ENCODE measurements at regions not wholly inside any gene's neighbourhood (a gene's known extent, or its start where the extent isn't known, plus 50 kb on each side); places are given as distances from the start of the nearest gene placed in this dataset.

DNA sequence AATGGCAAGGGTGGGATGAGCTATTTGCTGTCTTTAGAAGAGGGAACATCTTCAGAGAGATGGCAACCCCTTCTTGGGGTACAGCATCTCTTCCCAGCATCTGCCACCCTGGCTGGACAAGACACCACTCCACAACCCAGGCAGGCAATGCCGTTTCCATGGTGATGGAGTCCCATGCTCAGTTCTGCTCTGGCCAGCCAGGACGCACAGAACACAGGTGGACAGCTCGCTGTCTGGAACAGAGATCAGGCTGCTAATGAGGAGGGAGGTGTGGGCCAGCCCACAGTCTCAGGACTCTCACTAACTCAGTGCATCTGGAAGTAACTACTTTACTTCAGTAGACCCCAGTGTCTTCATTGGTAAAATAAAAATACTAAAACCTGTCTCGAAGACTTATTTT is 321.0 kb upstream of the CPEB2 start:
- H3K4me1 Mint-ChIP-seq = no peaks in the 10 kb centered on the region; a peak in 1 of 4 replicates

More for the DNA sequence above, 321.0 kb upstream of the CPEB2 start:
- no peak overlapping the region for H3T11ph ChIP-seq (ENCODE audit: low read length)
- H4K8ac ChIP-seq (replicated peaks; ENCODE audit: insufficient read length, low read depth, low read length) = no peak overlapping the region
- no peak for TF ChIP-seq CTCF (conservative IDR thresholded peaks at IDR 0.05)
- H2BK120ac ChIP-seq (ENCODE audit: low read depth, low read length, poor library complexity, severe bottlenecking) = no peak overlapping the region
- H2BK15ac ChIP-seq (ENCODE audit: low read depth, low read length) = no peak overlapping the region
- H2BK5ac ChIP-seq (ENCODE audit: insufficient read length, low read length) = no peak overlapping the region
- H2BK20ac ChIP-seq (ENCODE audit: low read depth, low read length, poor library complexity, severe bottlenecking) = no peak overlapping the region
- H3K27me3 Mint-ChIP-seq (ENCODE audit: low read depth) = no peaks in the 10 kb centered on the region
- no peak overlapping the region for H3K4me3 Mint-ChIP-seq
- H3K4ac ChIP-seq (ENCODE audit: low read depth, low read length) = no peak overlapping the region
- H3K27ac ChIP-seq (ENCODE audit: insufficient read length, low read depth, low read length) = no peak overlapping the region
- no peak for DNase-seq
- no peak overlapping the region for H3K9ac ChIP-seq (ENCODE audit: extremely low read depth, insufficient read length, low read length)
- H3K79me1 ChIP-seq (ENCODE audit: insufficient read depth, low read depth, low read length, poor library complexity, severe bottlenecking) = no peaks in the 10 kb centered on the region
- H2AK5ac ChIP-seq (ENCODE audit: insufficient read length, low read length) = no peak overlapping the region
- H3K4me2 ChIP-seq (ENCODE audit: insufficient read depth, insufficient read length, low read length) = no peak overlapping the region
- no peak overlapping the region for H3K18ac ChIP-seq (ENCODE audit: insufficient read length, low read depth, low read length)
- H3K36me3 Mint-ChIP-seq (ENCODE audit: insufficient read depth in 1 of 3, low read depth in 3 of 3) = peaks cover 0 to 9% (median 0%) of the 10 kb centered on the region in 3 experiments; a peak in 4 of 7 replicates
- H3K14ac ChIP-seq (ENCODE audit: insufficient read depth, low read length) = no peak overlapping the region; the same call in 1 of the 2 replicates
- WGBS (ENCODE audit: extremely low coverage, insufficient read length, low lambda C conversion rate) = no CpG with 5 or more reads among the region's 4 CpGs
- no peak overlapping the region for H3K27ac Mint-ChIP-seq
- H4K91ac ChIP-seq (ENCODE audit: insufficient read length, low read depth, low read length) = no peak overlapping the region
- H4K5ac ChIP-seq (ENCODE audit: insufficient read length, low read depth, low read length) = no peak overlapping the region
- peaks cover 5 to 7% of the 10 kb centered on the region in 2 experiments; a peak in 4 of 5 replicates for H3K9me3 Mint-ChIP-seq
- no peak overlapping the region for H3K23ac ChIP-seq (ENCODE audit: insufficient read length, low read depth, low read length)
- H3K23me2 ChIP-seq (ENCODE audit: insufficient read length, low read depth, low read length, poor library complexity, severe bottlenecking) = no peaks in the 10 kb centered on the region
- H2AFZ ChIP-seq (ENCODE audit: low read length) = no peak overlapping the region
- H3K79me2 ChIP-seq (ENCODE audit: insufficient read depth, low read length) = no peaks in the 10 kb centered on the region
- no peak overlapping the region for H2BK12ac ChIP-seq (ENCODE audit: insufficient read length, low read depth, low read length)
- H3K56ac ChIP-seq (ENCODE audit: insufficient read length, low read depth, low read length) = no peak overlapping the region
- H3K4me1 ChIP-seq (ENCODE audit: insufficient read depth, low read length) = no peaks in the 10 kb centered on the region
- H3K27me3 ChIP-seq (ENCODE audit: insufficient read depth, low read length) = no peaks in the 10 kb centered on the region
- H4K20me1 ChIP-seq (ENCODE audit: control insufficient read depth, insufficient read depth, insufficient read length) = no peaks in the 10 kb centered on the region
- H3K9me3 ChIP-seq (ENCODE audit: control insufficient read depth, low read depth, low read length) = no peaks in the 10 kb centered on the region

All from H9 (cell line).